GM21515 (cell line): ENCODE measurements at regions not wholly inside any gene's neighbourhood (a gene's known extent, or its start where the extent isn't known, plus 50 kb on each side); places are given as distances from the start of the nearest gene placed in this dataset.
"Not testable (repeated sequence)": the region's sequence is repeated elsewhere in the genome, so short reads cannot be mapped to it uniquely, and the experiment has no call there.

Experiments
- ATAC-seq: cut with Tn5 transposase; IDR thresholded peaks from one replicate; pipeline ENCODE4 v1.9.1; 2021; ENCODE audit not compliant: unreplicated experiment

- ATAC-seq: not testable (repeated sequence)
Observed at GRCh38 chr14:37784827-37785223, 189.4 kb downstream of the TTC6 start.

- not testable (repeated sequence) for ATAC-seq
Observed at GRCh38 chr14:37785298-37785697, 189.9 kb downstream of the TTC6 start.

- not testable (repeated sequence) for ATAC-seq
Observed at GRCh38 chr14:37786114-37786625, 190.7 kb downstream of the TTC6 start.

GRCh38 chr14:37787879-37788494, 192.6 kb downstream of the TTC6 start:
- no peak for ATAC-seq

GRCh38 chr14:37791384-37792036, 196.1 kb downstream of the TTC6 start:
- ATAC-seq: no peak

GRCh38 chr14:37792124-37792523, 196.7 kb downstream of the TTC6 start:
- ATAC-seq: no peak

- no peak for ATAC-seq
Observed at GRCh38 chr14:37796703-37797416, 201.4 kb downstream of the TTC6 start.

GRCh38 chr14:37797675-37798074, 202.2 kb downstream of the TTC6 start:
- no peak for ATAC-seq

- ATAC-seq: no peak
Observed at GRCh38 chr14:37807722-37808121, 212.3 kb downstream of the TTC6 start.

- ATAC-seq: no peak
Observed at GRCh38 chr14:37810094-37810801, 214.8 kb downstream of the TTC6 start.

GRCh38 chr14:37813732-37814131, 218.3 kb downstream of the TTC6 start:
- ATAC-seq: no peak

- no peak for ATAC-seq
Observed at GRCh38 chr14:37816135-37816534, 220.7 kb downstream of the TTC6 start.

- no peak for ATAC-seq
Observed at GRCh38 chr14:37816743-37817295, 221.4 kb downstream of the TTC6 start.

GRCh38 chr14:37819155-37820015, 224.0 kb downstream of the TTC6 start:
- ATAC-seq: no peak

- ATAC-seq: not testable (repeated sequence)
Observed at GRCh38 chr14:37820810-37821209, 225.4 kb downstream of the TTC6 start.

GRCh38 chr14:37824939-37825712, 229.7 kb downstream of the TTC6 start:
- no peak for ATAC-seq

- ATAC-seq: no peak
Observed at GRCh38 chr14:37826869-37827268, 231.4 kb downstream of the TTC6 start.

- ATAC-seq: no peak
Observed at GRCh38 chr14:37830271-37830670, 234.8 kb downstream of the TTC6 start.

- ATAC-seq: no peak
Observed at GRCh38 chr14:37834275-37834674, 238.8 kb downstream of the TTC6 start.
